ENCODE measurements at regions not wholly inside any gene's neighbourhood (a gene's known extent, or its start where the extent isn't known, plus 50 kb on each side); places are given as distances from the start of the nearest gene placed in this dataset.

DNA sequence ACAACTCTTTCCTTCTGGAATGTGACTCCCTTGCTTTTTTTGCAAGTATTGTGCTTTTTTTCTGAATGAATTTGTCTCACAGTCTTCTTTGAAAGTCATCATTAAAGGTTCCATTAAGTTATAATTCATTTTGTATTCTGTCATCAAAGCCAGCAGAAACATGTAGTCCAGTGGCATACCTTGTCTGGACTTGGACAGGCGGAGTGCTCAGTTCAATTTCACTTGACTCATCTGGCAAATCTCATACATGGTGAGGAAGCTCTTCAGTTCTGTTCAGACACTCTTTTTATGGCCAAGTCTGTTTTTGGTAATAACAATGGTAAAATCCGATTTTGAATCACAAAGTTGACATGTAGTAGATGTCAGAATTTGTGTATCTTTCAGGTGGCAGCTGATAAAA, 260.8 kb upstream of the OPRM1 start:
- no peaks in the 10 kb centered on the region for H3K9me3 ChIP-seq
- H3K27me3 ChIP-seq, result no peaks in the 10 kb centered on the region
- TF ChIP-seq EP300 (IDR thresholded peaks at IDR 0.05), result no peak
- no peak for TF ChIP-seq CTCF (IDR thresholded peaks at IDR 0.05)
- TF ChIP-seq POLR2A (IDR thresholded peaks at IDR 0.05), result no peak
- no peak for TF ChIP-seq POLR2AphosphoS5 (IDR thresholded peaks at IDR 0.05)
- no peak overlapping the region for H3K27ac ChIP-seq
- intact Hi-C loops (cut with DNase I), result no loop called here
- no peak overlapping the region for H3K4me3 ChIP-seq
- H3K4me1 ChIP-seq, result no peaks in the 10 kb centered on the region
- no peaks in the 10 kb centered on the region for H3K36me3 ChIP-seq
- no peak for DNase-seq
- 77 to 85% methylated on average over 2 of the region's 2 CpGs for WGBS, 2 donors

- no peaks in the 10 kb centered on the region for H3K36me3 ChIP-seq
- TF ChIP-seq CTCF (IDR thresholded peaks at IDR 0.05), result no peak
- no peak for TF ChIP-seq EP300 (IDR thresholded peaks at IDR 0.05)
- no peak for TF ChIP-seq POLR2A (IDR thresholded peaks at IDR 0.05)
- no peak for TF ChIP-seq POLR2AphosphoS5 (IDR thresholded peaks at IDR 0.05)
- no peaks in the 10 kb centered on the region for H3K9me3 ChIP-seq
- no peak overlapping the region for H3K27ac ChIP-seq
- H3K4me3 ChIP-seq, result no peak overlapping the region
- intact Hi-C loops (cut with DNase I), result no loop called here
- no peaks in the 10 kb centered on the region for H3K27me3 ChIP-seq
- H3K4me1 ChIP-seq, result no peaks in the 10 kb centered on the region
- no peak for DNase-seq
Observed at GRCh38 chr6:153771577-153771976, 267.5 kb upstream of the OPRM1 start.

- intact Hi-C loops (cut with DNase I), result no loop called here
- TF ChIP-seq POLR2A (IDR thresholded peaks at IDR 0.05) (no peak), EP300 (IDR thresholded peaks at IDR 0.05) (no peak), CTCF (IDR thresholded peaks at IDR 0.05) (no peak), POLR2AphosphoS5 (IDR thresholded peaks at IDR 0.05) (no peak)
Observed at GRCh38 chr6:153767127-153767526, 271.9 kb upstream of the OPRM1 start.

DNA sequence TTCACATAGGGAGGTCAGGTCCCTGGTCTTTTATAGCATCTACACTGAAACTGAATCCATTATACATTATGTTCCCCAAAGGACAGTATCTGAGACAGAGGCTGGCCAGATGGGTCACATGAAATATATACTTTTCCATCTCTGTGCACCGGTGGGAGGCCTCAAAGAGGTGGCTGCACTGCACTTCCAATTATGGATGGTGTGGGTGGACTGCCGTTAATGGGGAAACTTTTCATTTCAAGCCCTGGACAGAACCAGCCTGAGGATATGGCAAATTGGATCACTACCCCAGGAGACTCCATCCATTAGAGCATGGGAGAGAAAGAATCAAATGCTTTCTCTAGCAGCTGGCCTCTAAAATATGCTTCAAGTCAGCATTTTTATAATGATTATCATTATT, 280.5 kb upstream of the OPRM1 start:
- intact Hi-C loops (cut with DNase I), result no loop called here
- DNase-seq, result no peak
- Histone ChIP-seq H3K4me1 (no peaks in the 10 kb centered on the region), H3K4me3 (no peak overlapping the region), H3K27ac (no peak overlapping the region), H3K36me3 (no peaks in the 10 kb centered on the region), H3K27me3 (no peaks in the 10 kb centered on the region), H3K9me3 (no peaks in the 10 kb centered on the region)
- TF ChIP-seq POLR2A (IDR thresholded peaks at IDR 0.05) (no peak), POLR2AphosphoS5 (IDR thresholded peaks at IDR 0.05) (no peak), CTCF (IDR thresholded peaks at IDR 0.05) (no peak), EP300 (IDR thresholded peaks at IDR 0.05) (no peak)
- WGBS, 2 donors, result 76 to 86% methylated on average over 2 of the region's 2 CpGs

More at GRCh38 chr6:153767127-153767526, 271.9 kb upstream of the OPRM1 start:
- H3K27ac ChIP-seq, result no peak overlapping the region
- no peaks in the 10 kb centered on the region for H3K4me1 ChIP-seq
- no peak overlapping the region for H3K4me3 ChIP-seq
- DNase-seq, result no peak
- no peaks in the 10 kb centered on the region for H3K27me3 ChIP-seq
- 50 to 70% methylated on average over 5 of the region's 5 CpGs for WGBS, 2 donors
- no peaks in the 10 kb centered on the region for H3K36me3 ChIP-seq
- no peaks in the 10 kb centered on the region for H3K9me3 ChIP-seq

- no peaks in the 10 kb centered on the region for H3K4me1 ChIP-seq
- H3K36me3 ChIP-seq, result no peaks in the 10 kb centered on the region
- intact Hi-C loops (cut with DNase I), result no loop called here
- WGBS, 2 donors, result 71 to 81% methylated on average over 5 of the region's 5 CpGs
- no peaks in the 10 kb centered on the region for H3K9me3 ChIP-seq
- no peak overlapping the region for H3K4me3 ChIP-seq
- no peak for TF ChIP-seq POLR2A (IDR thresholded peaks at IDR 0.05)
- no peak for TF ChIP-seq EP300 (IDR thresholded peaks at IDR 0.05)
- no peak for TF ChIP-seq POLR2AphosphoS5 (IDR thresholded peaks at IDR 0.05)
- TF ChIP-seq CTCF (IDR thresholded peaks at IDR 0.05), result no peak
- H3K27ac ChIP-seq, result no peak overlapping the region
- no peaks in the 10 kb centered on the region for H3K27me3 ChIP-seq
- DNase-seq, result no peak
Observed at GRCh38 chr6:153735761-153736160, 303.3 kb upstream of the OPRM1 start.
